ENCODE measurements at regions not wholly inside any gene's neighbourhood (a gene's known extent, or its start where the extent isn't known, plus 50 kb on each side); places are given as distances from the start of the nearest gene placed in this dataset.
"Not testable (repeated sequence)": the region's sequence is repeated elsewhere in the genome, so short reads cannot be mapped to it uniquely, and the experiment has no call there.

DNA sequence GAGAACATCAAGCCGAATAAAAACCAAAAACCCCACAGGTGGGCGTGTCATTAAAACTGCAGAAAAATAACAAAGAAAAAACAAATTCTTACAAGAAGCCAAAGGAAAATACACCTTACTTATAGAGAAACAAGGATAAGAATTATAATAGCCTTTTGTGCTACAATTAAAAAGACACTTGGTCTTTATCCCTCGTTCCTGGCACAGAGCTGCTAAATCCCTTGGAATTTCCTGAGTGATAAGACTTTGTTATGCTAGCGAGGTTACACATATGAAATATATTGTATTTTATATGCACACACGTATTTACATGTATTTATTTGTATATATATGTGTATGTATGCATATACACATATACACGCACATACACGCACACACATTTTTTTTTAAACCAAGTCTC, 325.3 kb upstream of the TFPI start:
- Histone ChIP-seq H3K9me3 (ENCODE audit: control insufficient read depth, low read depth, low read length) (no peaks in the 10 kb centered on the region), H3K27ac (ENCODE audit: low read length) (no peak overlapping the region), H3K4me1 (ENCODE audit: control insufficient read depth, insufficient read depth, low read length) (peaks cover 8% of the 10 kb centered on the region), H3K4me3 (ENCODE audit: low read length) (no peak overlapping the region), H3K27me3 (ENCODE audit: control insufficient read depth, insufficient read depth, low read length) (no peaks in the 10 kb centered on the region), H3K36me3 (ENCODE audit: control insufficient read depth, insufficient read depth, low read length) (no peaks in the 10 kb centered on the region)
- 100% methylated on average over 4 of the region's 7 CpGs for whole genome bisulfite sequencing (ENCODE audit: insufficient coverage, low lambda C conversion rate)
- no peak for DNase-seq

DNA sequence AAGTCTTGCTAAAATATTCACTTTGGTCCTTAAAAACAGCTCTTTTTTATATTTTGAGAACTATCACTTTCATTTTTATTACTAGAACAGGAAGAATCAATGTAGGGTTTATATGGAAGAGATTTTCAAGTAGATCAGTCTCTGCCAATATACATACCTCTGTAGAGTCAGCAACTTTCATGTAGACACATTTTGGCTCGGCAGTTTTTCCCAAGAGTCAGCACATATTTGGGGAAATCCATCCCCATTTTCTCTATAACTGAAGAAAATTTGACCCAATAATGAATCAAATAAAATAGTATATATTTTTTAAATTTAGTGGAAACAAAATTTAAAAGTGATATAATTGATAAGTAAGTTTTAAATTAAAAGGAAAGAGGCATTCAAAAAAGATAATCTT, 329.8 kb upstream of the TFPI start:
- Histone ChIP-seq H3K4me3 (ENCODE audit: low read length) (no peak overlapping the region), H3K27ac (ENCODE audit: low read length) (no peak overlapping the region), H3K36me3 (ENCODE audit: control insufficient read depth, insufficient read depth, low read length) (no peaks in the 10 kb centered on the region), H3K27me3 (ENCODE audit: control insufficient read depth, insufficient read depth, low read length) (no peaks in the 10 kb centered on the region), H3K9me3 (ENCODE audit: control insufficient read depth, low read depth, low read length) (no peaks in the 10 kb centered on the region), H3K4me1 (ENCODE audit: control insufficient read depth, insufficient read depth, low read length) (no peaks in the 10 kb centered on the region)
- no peak for DNase-seq
- WGBS (ENCODE audit: insufficient coverage, low lambda C conversion rate) = 80% methylated on average over 1 of the region's 1 CpG

DNA sequence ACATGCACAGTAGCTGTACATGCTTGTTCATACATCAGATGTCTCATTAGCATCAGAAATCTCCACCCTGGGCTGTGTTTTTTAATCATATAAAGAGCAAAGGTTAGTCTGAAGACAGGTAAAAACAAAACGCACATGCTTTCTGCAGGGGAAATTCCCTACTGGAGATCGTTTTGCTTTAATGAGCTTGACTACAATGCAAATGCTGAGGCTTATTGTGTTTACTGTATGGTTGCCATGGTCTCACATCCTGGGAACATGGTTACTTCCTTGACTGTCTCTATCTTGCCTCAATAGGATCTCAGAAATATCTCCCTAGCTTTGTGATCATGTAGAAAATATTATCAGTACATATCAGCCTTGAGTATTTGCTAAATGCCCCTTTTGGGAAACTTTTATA, 336.5 kb upstream of the TFPI start:
- peak; percentile 7 to 45 for DNase-seq
- Histone ChIP-seq H3K4me1 (ENCODE audit: control insufficient read depth, insufficient read depth, low read length) (no peaks in the 10 kb centered on the region), H3K4me3 (ENCODE audit: low read length) (no peak overlapping the region), H3K9me3 (ENCODE audit: control insufficient read depth, low read depth, low read length) (no peaks in the 10 kb centered on the region), H3K27me3 (ENCODE audit: control insufficient read depth, insufficient read depth, low read length) (no peaks in the 10 kb centered on the region), H3K27ac (ENCODE audit: low read length) (no peak overlapping the region), H3K36me3 (ENCODE audit: control insufficient read depth, insufficient read depth, low read length) (no peaks in the 10 kb centered on the region)
- no CpG with 5 or more reads among the region's 2 CpGs for WGBS (ENCODE audit: insufficient coverage, low lambda C conversion rate)

DNA sequence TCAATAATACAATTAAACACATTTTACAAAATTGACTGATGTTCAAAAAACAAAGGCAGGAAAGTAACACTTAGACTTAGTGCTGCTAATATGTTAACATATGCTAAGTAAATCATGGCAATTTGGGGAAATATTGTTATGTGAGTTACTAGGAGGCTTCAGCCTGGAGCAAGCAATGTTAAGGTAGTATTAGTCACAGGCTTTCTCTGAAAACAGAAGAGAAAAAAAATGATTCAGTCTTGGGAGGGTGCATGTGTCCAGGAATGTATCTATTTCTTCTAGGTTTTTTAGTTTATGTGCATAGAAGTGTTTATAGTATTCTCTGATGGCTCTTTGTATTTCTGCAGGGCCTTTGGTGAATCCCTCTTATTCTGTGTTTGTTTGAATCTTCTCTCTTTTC, 345.8 kb upstream of the TFPI start:
- no peak overlapping the region for H3K27ac ChIP-seq (ENCODE audit: low read length)
- no peaks in the 10 kb centered on the region for H3K36me3 ChIP-seq (ENCODE audit: control insufficient read depth, insufficient read depth, low read length)
- no peak for DNase-seq
- no peaks in the 10 kb centered on the region for H3K9me3 ChIP-seq (ENCODE audit: control insufficient read depth, low read depth, low read length)
- no peak overlapping the region for H3K4me3 ChIP-seq (ENCODE audit: low read length)
- no peaks in the 10 kb centered on the region for H3K4me1 ChIP-seq (ENCODE audit: control insufficient read depth, insufficient read depth, low read length)
- no peaks in the 10 kb centered on the region for H3K27me3 ChIP-seq (ENCODE audit: control insufficient read depth, insufficient read depth, low read length)

DNA sequence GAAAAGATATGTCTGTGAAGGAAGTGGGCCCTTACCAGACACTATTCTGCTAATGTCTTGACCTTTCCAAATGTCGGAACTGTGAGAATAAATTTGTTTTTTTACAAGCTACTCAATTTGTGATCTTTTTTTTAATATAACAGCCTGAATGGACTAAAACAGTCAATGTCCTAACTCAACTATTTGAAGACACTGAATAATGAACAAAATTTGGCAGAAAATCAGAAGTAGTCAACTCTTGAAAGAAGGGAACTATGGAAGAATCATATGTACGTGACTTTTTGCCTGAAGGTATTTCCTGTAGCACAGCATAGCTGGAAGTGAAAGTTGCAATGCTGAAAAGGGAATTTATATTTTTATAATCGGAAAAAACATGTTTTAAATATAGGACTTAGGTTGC, 351.8 kb upstream of the TFPI start:
- 86% methylated on average over 3 of the region's 3 CpGs for WGBS (ENCODE audit: insufficient coverage, low lambda C conversion rate)

DNA sequence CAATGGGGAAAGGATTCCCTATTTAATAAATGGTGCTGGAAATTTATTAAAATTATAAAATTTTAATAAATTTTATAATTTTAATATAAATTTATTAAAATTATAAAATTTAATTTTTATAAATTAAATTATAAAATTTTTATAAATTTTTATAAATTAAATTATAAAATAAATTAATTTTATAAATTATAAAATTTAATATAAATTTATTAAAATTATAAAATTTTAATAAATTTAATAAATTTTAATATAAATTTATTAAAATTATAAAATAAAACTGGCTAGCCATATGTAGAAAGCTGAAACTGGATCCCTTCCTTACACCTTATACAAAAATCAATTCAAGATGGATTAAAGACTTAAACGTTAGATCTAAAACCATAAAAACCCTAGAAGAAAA, 356.7 kb upstream of the TFPI start:
- H3K4me3 ChIP-seq (ENCODE audit: low read length); H3K27me3 ChIP-seq (ENCODE audit: control insufficient read depth, insufficient read depth, low read length); DNase-seq; H3K27ac ChIP-seq (ENCODE audit: low read length); H3K9me3 ChIP-seq (ENCODE audit: control insufficient read depth, low read depth, low read length); H3K4me1 ChIP-seq (ENCODE audit: control insufficient read depth, insufficient read depth, low read length); H3K36me3 ChIP-seq (ENCODE audit: control insufficient read depth, insufficient read depth, low read length): not testable (repeated sequence)
- WGBS (ENCODE audit: insufficient coverage, low lambda C conversion rate) = no CpG with 5 or more reads among the region's 1 CpG

More for the DNA sequence above, 351.8 kb upstream of the TFPI start:
- Histone ChIP-seq H3K27me3 (ENCODE audit: control insufficient read depth, insufficient read depth, low read length) (no peaks in the 10 kb centered on the region), H3K36me3 (ENCODE audit: control insufficient read depth, insufficient read depth, low read length) (no peaks in the 10 kb centered on the region), H3K27ac (ENCODE audit: low read length) (no peak overlapping the region), H3K9me3 (ENCODE audit: control insufficient read depth, low read depth, low read length) (no peaks in the 10 kb centered on the region), H3K4me1 (ENCODE audit: control insufficient read depth, insufficient read depth, low read length) (no peaks in the 10 kb centered on the region), H3K4me3 (ENCODE audit: low read length) (no peak overlapping the region)
- no peak for DNase-seq

DNA sequence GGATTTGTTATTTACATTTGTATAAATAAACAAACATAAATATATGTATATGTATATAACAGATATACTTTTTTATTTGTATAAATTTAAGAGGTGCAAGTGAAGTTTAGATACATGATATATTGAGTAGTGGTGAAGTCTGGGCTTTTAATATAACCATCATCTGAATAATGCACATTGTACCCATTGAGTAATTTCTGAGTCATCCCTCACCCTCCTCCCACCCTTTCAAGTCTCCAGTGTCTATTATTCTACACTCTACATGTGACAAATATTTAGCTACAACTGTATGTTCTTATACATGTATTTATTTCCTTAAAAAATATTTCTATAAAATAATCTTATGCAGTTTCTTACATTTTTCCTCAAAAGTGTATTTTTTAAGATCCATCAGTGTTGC, 358.7 kb upstream of the TFPI start:
- no peaks in the 10 kb centered on the region for H3K27me3 ChIP-seq (ENCODE audit: control insufficient read depth, insufficient read depth, low read length)
- no peaks in the 10 kb centered on the region for H3K36me3 ChIP-seq (ENCODE audit: control insufficient read depth, insufficient read depth, low read length)
- no peaks in the 10 kb centered on the region for H3K4me1 ChIP-seq (ENCODE audit: control insufficient read depth, insufficient read depth, low read length)
- DNase-seq = no peak
- H3K27ac ChIP-seq (ENCODE audit: low read length) = no peak overlapping the region
- H3K9me3 ChIP-seq (ENCODE audit: control insufficient read depth, low read depth, low read length) = no peaks in the 10 kb centered on the region
- H3K4me3 ChIP-seq (ENCODE audit: low read length) = no peak overlapping the region

DNA sequence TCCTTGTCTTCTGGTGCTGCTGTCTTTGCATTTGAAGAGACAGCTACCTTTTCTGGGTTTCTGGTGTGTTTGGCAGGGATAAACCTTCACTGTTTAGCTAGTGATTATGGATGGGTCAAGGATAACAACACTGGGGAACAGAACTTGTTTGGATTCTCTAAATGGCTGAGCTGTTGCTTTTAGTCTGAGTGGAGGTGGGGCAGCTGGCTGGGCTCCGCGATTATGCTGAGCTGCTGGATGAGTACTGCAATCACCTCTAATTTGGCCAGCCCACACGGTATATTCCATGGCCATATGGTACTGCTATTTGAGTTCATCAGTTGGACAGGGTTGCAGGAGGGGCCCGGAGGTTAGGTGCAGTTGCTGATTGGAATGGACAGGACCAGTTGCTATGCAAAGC, 361.6 kb upstream of the TFPI start:
- WGBS (ENCODE audit: insufficient coverage, low lambda C conversion rate) = no CpG with 5 or more reads among the region's 4 CpGs
- H3K4me3 ChIP-seq (ENCODE audit: low read length) = no peak overlapping the region
- no peak for DNase-seq

DNA sequence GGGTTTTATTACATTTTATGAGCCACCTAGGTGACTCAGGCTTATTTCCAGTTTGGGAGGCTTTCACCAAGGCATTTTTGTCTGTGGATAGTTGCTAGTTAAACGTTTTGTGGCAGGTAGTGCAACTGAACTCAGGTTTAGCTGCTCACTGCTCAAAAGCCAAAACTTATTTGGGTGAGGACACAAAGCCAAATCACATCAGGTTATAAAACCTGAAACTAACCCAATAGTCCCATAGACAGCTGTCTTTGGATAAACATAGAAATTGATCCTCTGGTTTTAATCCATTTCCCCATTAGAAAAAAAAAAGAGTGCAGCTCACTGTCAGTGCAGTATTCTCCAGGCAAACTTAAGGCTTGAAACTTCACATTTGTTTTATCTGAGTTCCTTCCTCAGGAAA, 362.6 kb upstream of the TFPI start:
- Histone ChIP-seq H3K27me3 (ENCODE audit: control insufficient read depth, insufficient read depth, low read length) (no peaks in the 10 kb centered on the region), H3K27ac (ENCODE audit: low read length) (no peak overlapping the region), H3K4me3 (ENCODE audit: low read length) (no peak overlapping the region), H3K4me1 (ENCODE audit: control insufficient read depth, insufficient read depth, low read length) (peaks cover 4% of the 10 kb centered on the region), H3K36me3 (ENCODE audit: control insufficient read depth, insufficient read depth, low read length) (no peaks in the 10 kb centered on the region), H3K9me3 (ENCODE audit: control insufficient read depth, low read depth, low read length) (no peaks in the 10 kb centered on the region)
- DNase-seq = no peak
- WGBS (ENCODE audit: insufficient coverage, low lambda C conversion rate) = no CpG with 5 or more reads among the region's 1 CpG

More for the DNA sequence above, 361.6 kb upstream of the TFPI start:
- Histone ChIP-seq H3K27ac (ENCODE audit: low read length) (no peak overlapping the region), H3K9me3 (ENCODE audit: control insufficient read depth, low read depth, low read length) (no peaks in the 10 kb centered on the region), H3K27me3 (ENCODE audit: control insufficient read depth, insufficient read depth, low read length) (no peaks in the 10 kb centered on the region), H3K36me3 (ENCODE audit: control insufficient read depth, insufficient read depth, low read length) (no peaks in the 10 kb centered on the region), H3K4me1 (ENCODE audit: control insufficient read depth, insufficient read depth, low read length) (no peaks in the 10 kb centered on the region)

DNA sequence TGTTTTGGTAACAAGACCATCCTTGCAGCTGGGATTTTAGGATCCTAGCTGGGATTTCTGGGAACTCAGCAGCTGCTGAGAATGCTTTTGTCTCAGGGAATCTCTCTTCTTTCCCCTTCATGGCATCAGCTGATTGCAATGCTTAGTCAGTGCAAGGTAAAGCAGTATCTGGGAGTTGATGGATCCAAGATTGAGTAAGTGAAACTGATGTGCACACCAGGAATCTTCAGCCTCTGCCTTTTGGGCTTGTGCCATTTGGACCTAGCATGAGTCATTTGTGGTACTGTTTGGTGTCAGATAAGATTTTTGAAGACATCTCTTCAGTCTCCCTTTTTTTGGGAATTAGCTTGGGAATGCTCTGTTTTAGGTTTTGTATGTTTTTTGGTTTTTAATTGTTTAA, 363.3 kb upstream of the TFPI start:
- no peak for DNase-seq
- H3K27ac ChIP-seq (ENCODE audit: low read length) = no peak overlapping the region
- peaks cover 4% of the 10 kb centered on the region for H3K4me1 ChIP-seq (ENCODE audit: control insufficient read depth, insufficient read depth, low read length)
- H3K9me3 ChIP-seq (ENCODE audit: control insufficient read depth, low read depth, low read length) = no peaks in the 10 kb centered on the region
- H3K36me3 ChIP-seq (ENCODE audit: control insufficient read depth, insufficient read depth, low read length) = no peaks in the 10 kb centered on the region
- H3K27me3 ChIP-seq (ENCODE audit: control insufficient read depth, insufficient read depth, low read length) = no peaks in the 10 kb centered on the region
- H3K4me3 ChIP-seq (ENCODE audit: low read length) = no peak overlapping the region

DNA sequence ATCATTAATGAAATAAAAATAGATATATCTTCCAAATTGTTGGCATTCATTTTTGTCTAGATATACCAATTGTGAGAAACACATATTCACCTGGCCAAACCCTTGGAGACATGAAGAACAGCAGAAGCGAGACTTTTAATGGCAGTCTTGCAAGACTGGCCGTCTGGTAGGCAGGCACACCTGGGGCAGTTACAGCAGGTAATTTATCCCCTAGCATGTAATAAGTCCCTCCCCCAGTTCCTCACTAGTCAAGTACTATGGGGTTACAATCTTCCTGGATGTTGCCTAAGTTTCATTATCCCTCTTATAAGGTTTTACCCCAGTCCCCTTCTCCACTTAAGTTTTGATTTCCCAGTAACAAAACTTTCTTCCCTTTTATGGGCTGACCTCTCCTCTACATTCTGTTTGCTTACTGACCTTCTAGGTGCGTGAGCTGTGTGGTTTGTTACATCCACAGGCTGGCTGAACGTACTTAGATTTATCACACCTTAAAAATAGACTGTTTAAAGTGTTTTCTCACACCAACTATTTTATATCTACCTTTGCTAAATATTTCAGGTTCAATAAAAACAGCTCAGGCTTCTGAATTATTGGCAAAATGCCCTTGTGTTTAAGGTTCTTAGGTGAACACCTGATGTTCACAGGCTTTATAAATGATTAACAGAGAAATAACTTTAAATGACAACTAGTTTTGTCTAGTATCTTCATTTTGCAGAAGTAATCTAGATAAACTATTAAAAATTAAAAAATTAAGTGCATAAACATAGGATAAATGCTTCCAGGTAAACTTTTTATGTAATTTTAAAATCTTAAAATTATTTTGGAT, 365.0 kb upstream of the TFPI start:
- Histone ChIP-seq H3K27ac (ENCODE audit: low read length) (peak overlapping the region; percentile 49), H3K4me3 (ENCODE audit: low read length) (no peak overlapping the region), H3K9me3 (ENCODE audit: control insufficient read depth, low read depth, low read length) (no peaks in the 10 kb centered on the region), H3K4me1 (ENCODE audit: control insufficient read depth, insufficient read depth, low read length) (peaks cover 4% of the 10 kb centered on the region), H3K27me3 (ENCODE audit: control insufficient read depth, insufficient read depth, low read length) (no peaks in the 10 kb centered on the region), H3K36me3 (ENCODE audit: control insufficient read depth, insufficient read depth, low read length) (no peaks in the 10 kb centered on the region)
- WGBS (ENCODE audit: insufficient coverage, low lambda C conversion rate) = 20% methylated on average over 1 of the region's 4 CpGs
- DNase-seq = peak in 1 of 2 donors; percentile 59
